ENCODE measurements at regions not wholly inside any gene's neighbourhood (a gene's known extent, or its start where the extent isn't known, plus 50 kb on each side); places are given as distances from the start of the nearest gene placed in this dataset.
"Not testable (repeated sequence)": the region's sequence is repeated elsewhere in the genome, so short reads cannot be mapped to it uniquely, and the experiment has no call there.

- no peak for TF ChIP-seq POLR2A (IDR thresholded peaks at IDR 0.05)
- no peak for TF ChIP-seq CTCF (IDR thresholded peaks at IDR 0.05)
- no peaks in the 10 kb centered on the region for H3K27me3 ChIP-seq
- intact Hi-C loops (cut with DNase I): no loop called here
- no peaks in the 10 kb centered on the region for H3K4me1 ChIP-seq
- H3K9me3 ChIP-seq: no peaks in the 10 kb centered on the region
- peaks cover 0 to 5% of the 10 kb centered on the region in 2 donors for H3K36me3 ChIP-seq
- H3K4me3 ChIP-seq (replicated peaks in 1 of 3): no peak overlapping the region
- WGBS, 2 donors: 88 to 90% methylated on average over 7 of the region's 7 CpGs
- DNase-seq: no peak
- H3K27ac ChIP-seq: no peak overlapping the region
Measured at GRCh38 chr7:67348171-67348570, 351.5 kb downstream of the TYW1 start.

GRCh38 chr7:67357653-67358052, 361.0 kb downstream of the TYW1 start:
- DNase-seq; H3K27ac ChIP-seq; H3K4me1 ChIP-seq; H3K27me3 ChIP-seq; intact Hi-C loops (cut with DNase I); H3K36me3 ChIP-seq; H3K9me3 ChIP-seq; H3K4me3 ChIP-seq (replicated peaks in 1 of 3): not testable (repeated sequence)
- 90 to 100% methylated on average over 3 of the region's 3 CpGs for WGBS, 2 donors

GRCh38 chr7:67358316-67358715, 361.7 kb downstream of the TYW1 start:
- H3K27me3 ChIP-seq; intact Hi-C loops (cut with DNase I); H3K4me1 ChIP-seq; DNase-seq; H3K27ac ChIP-seq; H3K4me3 ChIP-seq (replicated peaks in 1 of 3); H3K9me3 ChIP-seq; H3K36me3 ChIP-seq: not testable (repeated sequence)
- WGBS, 2 donors: 76 to 83% methylated on average over 8 of the region's 8 CpGs

- WGBS, 2 donors: 83 to 100% methylated on average over 3 of the region's 3 CpGs
- H3K36me3 ChIP-seq; H3K27ac ChIP-seq; H3K4me1 ChIP-seq; H3K4me3 ChIP-seq (replicated peaks in 1 of 3); H3K9me3 ChIP-seq; H3K27me3 ChIP-seq; DNase-seq; intact Hi-C loops (cut with DNase I): not testable (repeated sequence)
Measured at GRCh38 chr7:67358738-67359137, 362.1 kb downstream of the TYW1 start.

GRCh38 chr7:67359900-67360299, 363.3 kb downstream of the TYW1 start:
- intact Hi-C loops (cut with DNase I): no loop called here
- H3K4me1 ChIP-seq: no peaks in the 10 kb centered on the region
- no peak for DNase-seq
- H3K9me3 ChIP-seq: no peaks in the 10 kb centered on the region
- H3K4me3 ChIP-seq (replicated peaks in 1 of 3): no peak overlapping the region
- no peaks in the 10 kb centered on the region for H3K36me3 ChIP-seq
- H3K27ac ChIP-seq: no peak overlapping the region
- no peak for TF ChIP-seq POLR2A (IDR thresholded peaks at IDR 0.05)
- TF ChIP-seq CTCF (IDR thresholded peaks at IDR 0.05): no peak
- 57% methylated on average over 3 of the region's 3 CpGs for WGBS, 2 donors
- no peaks in the 10 kb centered on the region for H3K27me3 ChIP-seq

- Histone ChIP-seq H3K36me3 (no peaks in the 10 kb centered on the region), H3K27me3 (no peaks in the 10 kb centered on the region), H3K4me1 (no peaks in the 10 kb centered on the region), H3K9me3 (no peaks in the 10 kb centered on the region), H3K4me3 (replicated peaks in 1 of 3) (no peak overlapping the region), H3K27ac (no peak overlapping the region)
- intact Hi-C loops (cut with DNase I): no loop called here
- 79 to 87% methylated on average over 4 of the region's 4 CpGs for WGBS, 2 donors
- DNase-seq: no peak
- TF ChIP-seq CTCF (IDR thresholded peaks at IDR 0.05) (no peak), POLR2A (IDR thresholded peaks at IDR 0.05) (no peak)
Measured at GRCh38 chr7:67361150-67361549, 364.5 kb downstream of the TYW1 start.

GRCh38 chr7:67364441-67365017, 367.9 kb downstream of the TYW1 start:
- Histone ChIP-seq H3K9me3 (no peaks in the 10 kb centered on the region), H3K4me1 (no peaks in the 10 kb centered on the region), H3K27ac (no peak overlapping the region), H3K4me3 (replicated peaks in 1 of 3) (no peak overlapping the region), H3K27me3 (no peaks in the 10 kb centered on the region), H3K36me3 (no peaks in the 10 kb centered on the region)
- intact Hi-C loops (cut with DNase I): no loop called here
- DNase-seq: peak in 1 of 2 donors; percentile 10
- 30 to 64% methylated on average over 4 to 28 of the region's 60 CpGs for WGBS, 2 donors
- TF ChIP-seq POLR2A (IDR thresholded peaks at IDR 0.05): no peak
- TF ChIP-seq CTCF (IDR thresholded peaks at IDR 0.05): no peak
